22Rv1 (cell line): ENCODE measurements at regions not wholly inside any gene's neighbourhood (a gene's known extent, or its start where the extent isn't known, plus 50 kb on each side); places are given as distances from the start of the nearest gene placed in this dataset.

ENCODE experiments used
- ZFX ChIP-seq: fragments of 450-650 bp; IDR thresholded peaks from 2 replicates; pipeline ENCODE4 v1.6.1; 2017; ENCODE audit warnings: antibody characterized with exemption, borderline replicate concordance
- TF ChIP-seq, protein P1 (sequence below): fragments of 450-650 bp; IDR thresholded peaks from 2 replicates; pipeline ENCODE4 v1.5.1; 2017; ENCODE audit warnings: mild to moderate bottlenecking

DNA sequence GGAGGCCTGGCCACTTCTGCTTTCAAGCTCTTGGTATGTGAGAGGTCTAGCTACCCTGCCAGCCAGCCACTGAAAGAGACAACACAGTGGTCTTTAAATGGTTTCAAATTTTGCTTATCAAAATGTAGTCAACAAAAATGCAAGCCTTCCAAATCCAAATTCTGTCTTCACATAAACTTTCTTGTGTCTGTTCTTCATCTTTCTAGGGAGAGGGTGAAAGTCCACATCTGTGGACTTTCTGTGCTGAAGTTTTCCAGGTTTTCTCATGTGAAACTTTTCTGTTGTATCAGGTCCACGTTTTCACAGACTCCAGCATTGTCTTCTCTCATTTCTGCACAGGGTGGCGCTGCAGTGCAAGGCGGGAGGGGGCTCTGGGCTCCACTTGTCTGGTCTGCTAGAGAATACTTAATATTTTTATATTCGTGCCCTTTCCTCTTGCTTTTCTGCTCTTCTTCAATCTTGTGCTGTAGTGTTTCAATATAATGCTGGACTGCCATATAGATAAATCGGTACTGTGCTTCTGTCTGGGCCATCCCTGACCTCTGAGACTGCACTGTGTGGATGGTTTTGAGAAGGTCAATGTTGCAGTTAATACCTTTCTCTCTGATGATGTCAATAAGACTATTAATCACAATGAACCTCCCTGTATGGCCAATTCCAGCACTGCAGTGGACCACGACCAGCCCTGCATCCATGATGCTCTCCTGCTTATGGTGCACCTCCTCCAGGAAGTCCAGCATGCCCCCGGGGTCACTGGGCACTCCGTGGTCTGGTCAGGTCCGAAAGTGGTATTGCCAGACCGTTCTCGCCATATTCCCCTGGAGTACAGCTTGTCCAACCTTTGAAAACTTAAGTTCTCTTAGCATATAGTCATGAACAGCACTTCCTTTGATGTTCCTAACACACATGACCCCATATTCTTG lies 161.6 kb upstream of the TNFAIP3 start:
- TF ChIP-seq, protein P1, sequence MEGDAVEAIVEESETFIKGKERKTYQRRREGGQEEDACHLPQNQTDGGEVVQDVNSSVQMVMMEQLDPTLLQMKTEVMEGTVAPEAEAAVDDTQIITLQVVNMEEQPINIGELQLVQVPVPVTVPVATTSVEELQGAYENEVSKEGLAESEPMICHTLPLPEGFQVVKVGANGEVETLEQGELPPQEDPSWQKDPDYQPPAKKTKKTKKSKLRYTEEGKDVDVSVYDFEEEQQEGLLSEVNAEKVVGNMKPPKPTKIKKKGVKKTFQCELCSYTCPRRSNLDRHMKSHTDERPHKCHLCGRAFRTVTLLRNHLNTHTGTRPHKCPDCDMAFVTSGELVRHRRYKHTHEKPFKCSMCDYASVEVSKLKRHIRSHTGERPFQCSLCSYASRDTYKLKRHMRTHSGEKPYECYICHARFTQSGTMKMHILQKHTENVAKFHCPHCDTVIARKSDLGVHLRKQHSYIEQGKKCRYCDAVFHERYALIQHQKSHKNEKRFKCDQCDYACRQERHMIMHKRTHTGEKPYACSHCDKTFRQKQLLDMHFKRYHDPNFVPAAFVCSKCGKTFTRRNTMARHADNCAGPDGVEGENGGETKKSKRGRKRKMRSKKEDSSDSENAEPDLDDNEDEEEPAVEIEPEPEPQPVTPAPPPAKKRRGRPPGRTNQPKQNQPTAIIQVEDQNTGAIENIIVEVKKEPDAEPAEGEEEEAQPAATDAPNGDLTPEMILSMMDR, result peak; percentile 95
- TF ChIP-seq ZFX, result no peak
